Ishikawa (cell line): ENCODE measurements at regions not wholly inside any gene's neighbourhood (a gene's known extent, or its start where the extent isn't known, plus 50 kb on each side); places are given as distances from the start of the nearest gene placed in this dataset.

Experiments used
- CREB1 ChIP-seq: IDR thresholded peaks from 2 replicates; pipeline ENCODE4 v1.6.1; 2012; ENCODE audit warnings: low read depth
- EGR1 ChIP-seq: IDR thresholded peaks from 2 replicates; pipeline ENCODE4 v1.6.1; 2012
- EP300 ChIP-seq: IDR thresholded peaks from 2 replicates; pipeline ENCODE4 v1.6.1; 2012; ENCODE audit warnings: borderline replicate concordance
- MAX ChIP-seq: IDR thresholded peaks from 2 replicates; pipeline ENCODE4 v1.6.1; 2012
- RAD21 ChIP-seq: IDR thresholded peaks from 2 replicates; pipeline ENCODE4 v1.6.1; 2012; ENCODE audit warnings: low read depth
- TAF1 ChIP-seq: IDR thresholded peaks from 2 replicates; pipeline ENCODE4 v1.6.1; 2012; ENCODE audit warnings: low read depth, mild to moderate bottlenecking
- TEAD4 ChIP-seq: IDR thresholded peaks from 2 replicates; pipeline ENCODE4 v1.6.1; 2012
- YY1 ChIP-seq: IDR thresholded peaks from 2 replicates; pipeline ENCODE4 v1.6.1; 2012; ENCODE audit warnings: low read depth

GRCh38 chr5:3167473-3167872, 416.0 kb upstream of the IRX2 start:
- TF ChIP-seq TAF1 = no peak
- TF ChIP-seq EGR1 = no peak
- no peak for TF ChIP-seq YY1
- no peak for TF ChIP-seq TEAD4
- TF ChIP-seq MAX = no peak
- no peak for TF ChIP-seq RAD21
- TF ChIP-seq CREB1 = no peak
- TF ChIP-seq EP300 = no peak
